Neural crest cell (in vitro differentiated cells): ENCODE measurements at regions not wholly inside any gene's neighbourhood (a gene's known extent, or its start where the extent isn't known, plus 50 kb on each side); places are given as distances from the start of the nearest gene placed in this dataset.

Source experiments
- DNase-seq: peaks from one replicate; pipeline ENCODE4 v3.0.0; 2021; ENCODE audit warnings: low read depth, mixed read lengths, low spot score
- H3K27ac Mint-ChIP-seq: one replicate; pipeline ENCODE4 v1.8.0; 2021; ENCODE audit warnings: mild to moderate bottlenecking, mixed read lengths; ENCODE audit not compliant: unreplicated experiment
- H3K27me3 Mint-ChIP-seq: 2 replicates; pipeline ENCODE4 v1.8.0; 2021; ENCODE audit warnings: low read depth, mild to moderate bottlenecking, mixed read lengths
- H3K36me3 Mint-ChIP-seq: 2 replicates; pipeline ENCODE4 v1.8.0; 2021; ENCODE audit warnings: low read depth, mild to moderate bottlenecking, mixed read lengths
- H3K4me1 Mint-ChIP-seq: 2 replicates; pipeline ENCODE4 v1.8.0; 2021; ENCODE audit warnings: mixed read lengths
- H3K4me3 Mint-ChIP-seq: one replicate; pipeline ENCODE4 v1.8.0; 2021; ENCODE audit warnings: mild to moderate bottlenecking, mixed read lengths
- H3K9me3 Mint-ChIP-seq: 2 replicates; pipeline ENCODE4 v1.8.0; 2021; ENCODE audit warnings: mixed read lengths
- TF ChIP-seq, protein P1 (sequence below): fragments of 200-600 bp; sonication (generic); conservative IDR thresholded peaks from 2 replicates; pipeline ENCODE4 v1.5.0; 2021; ENCODE audit warnings: antibody characterized with exemption, mild to moderate bottlenecking

DNA sequence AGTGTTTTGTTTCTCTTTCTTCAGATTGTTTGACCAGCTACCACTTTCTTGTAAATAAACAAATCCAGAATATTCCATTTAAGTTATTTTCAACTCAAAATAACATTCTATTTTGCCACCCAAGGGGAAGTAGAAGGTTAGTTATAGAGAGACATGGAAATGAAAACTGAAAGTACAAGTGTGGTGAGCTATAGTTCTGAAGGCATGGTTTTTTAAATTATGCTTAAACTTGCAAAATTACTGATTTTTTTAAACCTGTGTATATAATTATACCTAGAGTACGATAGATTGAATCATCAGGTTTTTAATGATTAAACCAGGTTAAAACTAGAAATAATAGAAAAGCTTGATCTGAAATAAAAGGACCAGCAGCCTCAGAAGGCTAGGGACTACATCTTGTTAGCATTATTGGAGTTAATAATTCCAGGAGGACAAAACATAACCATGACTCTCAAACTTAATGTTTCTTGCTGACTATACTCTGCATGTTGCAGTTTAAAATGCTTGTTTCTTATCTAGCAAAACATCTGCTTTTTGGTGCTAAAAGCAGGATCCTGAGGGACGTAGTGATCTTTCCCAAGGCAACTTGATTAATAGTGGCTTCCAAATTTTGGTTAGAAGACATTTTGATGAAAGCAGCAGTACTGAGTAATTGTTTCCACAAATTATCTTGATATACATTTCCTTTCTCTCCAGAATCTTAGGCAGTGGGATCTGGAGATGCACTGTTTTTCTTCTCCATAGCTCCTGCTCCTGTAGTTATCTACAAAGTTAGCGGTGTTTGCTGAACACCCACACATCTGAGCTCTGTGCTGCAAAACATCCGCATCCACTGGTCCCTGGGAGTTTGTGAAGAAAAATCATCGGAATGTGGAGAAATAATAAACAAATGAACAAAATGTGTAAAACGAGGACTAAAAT, 327.2 kb upstream of the PKDCC start:
- H3K27ac Mint-ChIP-seq, result no peak overlapping the region
- no peaks in the 10 kb centered on the region for H3K36me3 Mint-ChIP-seq
- TF ChIP-seq, protein P1, sequence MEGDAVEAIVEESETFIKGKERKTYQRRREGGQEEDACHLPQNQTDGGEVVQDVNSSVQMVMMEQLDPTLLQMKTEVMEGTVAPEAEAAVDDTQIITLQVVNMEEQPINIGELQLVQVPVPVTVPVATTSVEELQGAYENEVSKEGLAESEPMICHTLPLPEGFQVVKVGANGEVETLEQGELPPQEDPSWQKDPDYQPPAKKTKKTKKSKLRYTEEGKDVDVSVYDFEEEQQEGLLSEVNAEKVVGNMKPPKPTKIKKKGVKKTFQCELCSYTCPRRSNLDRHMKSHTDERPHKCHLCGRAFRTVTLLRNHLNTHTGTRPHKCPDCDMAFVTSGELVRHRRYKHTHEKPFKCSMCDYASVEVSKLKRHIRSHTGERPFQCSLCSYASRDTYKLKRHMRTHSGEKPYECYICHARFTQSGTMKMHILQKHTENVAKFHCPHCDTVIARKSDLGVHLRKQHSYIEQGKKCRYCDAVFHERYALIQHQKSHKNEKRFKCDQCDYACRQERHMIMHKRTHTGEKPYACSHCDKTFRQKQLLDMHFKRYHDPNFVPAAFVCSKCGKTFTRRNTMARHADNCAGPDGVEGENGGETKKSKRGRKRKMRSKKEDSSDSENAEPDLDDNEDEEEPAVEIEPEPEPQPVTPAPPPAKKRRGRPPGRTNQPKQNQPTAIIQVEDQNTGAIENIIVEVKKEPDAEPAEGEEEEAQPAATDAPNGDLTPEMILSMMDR, result no peak
- H3K4me3 Mint-ChIP-seq, result no peak overlapping the region
- no peak for DNase-seq
- H3K4me1 Mint-ChIP-seq, result peaks cover 35% of the 10 kb centered on the region
- no peaks in the 10 kb centered on the region for H3K27me3 Mint-ChIP-seq
- H3K9me3 Mint-ChIP-seq, result peaks cover 3% of the 10 kb centered on the region

DNA sequence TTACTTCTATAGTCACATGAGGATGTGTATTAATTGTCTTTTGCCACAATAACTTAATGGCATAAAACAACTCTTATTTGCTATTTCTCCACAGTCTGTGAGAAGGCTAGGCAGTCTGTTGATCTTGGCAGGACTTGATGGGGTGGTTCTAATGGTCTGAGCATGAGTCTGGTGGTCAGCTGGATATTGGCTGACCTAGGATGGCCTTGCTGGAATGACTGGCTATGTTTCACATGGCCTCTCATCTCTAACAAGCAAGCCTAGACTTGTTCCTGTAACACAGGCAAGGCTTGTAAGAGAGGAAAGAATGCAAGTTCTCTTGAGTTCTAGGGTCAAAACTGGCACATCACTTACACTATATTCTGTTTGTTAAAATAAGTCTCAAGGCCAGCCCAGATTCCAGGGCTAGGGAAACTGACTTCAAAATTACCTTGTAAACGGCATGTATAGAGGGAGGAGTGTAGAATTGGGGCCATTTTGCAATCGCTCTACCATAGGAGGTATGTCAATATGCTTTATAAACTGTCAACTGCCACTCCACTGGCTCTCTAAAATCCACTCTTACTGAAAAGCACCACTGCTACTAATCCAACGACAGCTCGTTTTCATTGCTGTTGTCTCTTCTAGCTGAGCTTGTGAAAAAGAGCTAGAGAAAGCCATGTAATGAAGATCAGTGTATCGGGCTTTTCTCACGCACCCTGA, 325.0 kb upstream of the PKDCC start:
- H3K4me1 Mint-ChIP-seq, result peaks cover 25% of the 10 kb centered on the region
- H3K9me3 Mint-ChIP-seq, result no peaks in the 10 kb centered on the region
- H3K4me3 Mint-ChIP-seq, result no peak overlapping the region
- H3K36me3 Mint-ChIP-seq, result no peaks in the 10 kb centered on the region
- TF ChIP-seq, protein P1, result no peak
- H3K27me3 Mint-ChIP-seq, result no peaks in the 10 kb centered on the region
- H3K27ac Mint-ChIP-seq, result no peak overlapping the region
- no peak for DNase-seq

DNA sequence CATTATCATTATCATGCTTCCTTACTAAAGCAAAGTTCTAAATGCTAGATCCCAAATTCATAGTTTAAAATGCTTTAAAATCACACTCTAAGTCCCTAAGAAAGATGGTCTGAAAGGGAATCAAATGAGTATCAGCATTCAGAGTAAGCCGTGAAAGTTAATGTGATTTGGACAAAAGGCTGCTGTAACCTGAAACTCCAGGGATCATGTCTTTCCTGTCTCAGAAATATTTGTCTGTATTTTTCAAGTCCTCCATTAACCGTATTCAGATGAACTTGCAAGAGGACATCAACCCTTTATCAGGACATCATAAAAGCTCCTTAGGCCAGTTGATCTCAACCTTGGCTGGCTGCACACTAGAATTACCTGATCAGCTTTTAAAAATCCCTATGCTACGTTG, 324.3 kb upstream of the PKDCC start:
- H3K27ac Mint-ChIP-seq, result no peak overlapping the region
- no peak overlapping the region for H3K4me3 Mint-ChIP-seq
- H3K4me1 Mint-ChIP-seq, result peaks cover 20% of the 10 kb centered on the region
- DNase-seq, result no peak
- H3K9me3 Mint-ChIP-seq, result no peaks in the 10 kb centered on the region
- H3K36me3 Mint-ChIP-seq, result no peaks in the 10 kb centered on the region
- no peaks in the 10 kb centered on the region for H3K27me3 Mint-ChIP-seq
- TF ChIP-seq, protein P1, result no peak

DNA sequence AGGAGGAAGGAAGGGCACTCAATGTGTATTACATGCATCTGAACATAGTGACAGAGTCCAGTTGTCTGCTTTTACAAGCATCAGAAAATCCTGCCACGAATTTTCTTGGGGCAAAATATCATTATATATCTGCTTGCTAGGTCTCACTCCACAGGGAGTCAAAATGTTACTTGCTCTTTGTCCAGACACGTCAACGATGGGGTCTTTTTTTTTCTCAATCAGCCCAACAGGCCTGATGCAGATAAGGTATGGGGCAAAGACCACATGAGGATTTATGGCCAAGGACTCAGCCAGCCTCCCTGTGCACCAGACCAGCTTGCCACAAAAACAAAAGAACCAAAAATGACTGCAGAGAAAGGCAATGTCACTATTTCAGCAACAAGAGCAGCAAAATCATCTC, 323.4 kb upstream of the PKDCC start:
- DNase-seq, result no peak
- H3K9me3 Mint-ChIP-seq, result no peaks in the 10 kb centered on the region
- H3K27ac Mint-ChIP-seq, result no peak overlapping the region
- TF ChIP-seq, protein P1, result no peak
- peaks cover 20% of the 10 kb centered on the region for H3K4me1 Mint-ChIP-seq
- H3K27me3 Mint-ChIP-seq, result no peaks in the 10 kb centered on the region
- H3K4me3 Mint-ChIP-seq, result no peak overlapping the region
- H3K36me3 Mint-ChIP-seq, result no peaks in the 10 kb centered on the region

DNA sequence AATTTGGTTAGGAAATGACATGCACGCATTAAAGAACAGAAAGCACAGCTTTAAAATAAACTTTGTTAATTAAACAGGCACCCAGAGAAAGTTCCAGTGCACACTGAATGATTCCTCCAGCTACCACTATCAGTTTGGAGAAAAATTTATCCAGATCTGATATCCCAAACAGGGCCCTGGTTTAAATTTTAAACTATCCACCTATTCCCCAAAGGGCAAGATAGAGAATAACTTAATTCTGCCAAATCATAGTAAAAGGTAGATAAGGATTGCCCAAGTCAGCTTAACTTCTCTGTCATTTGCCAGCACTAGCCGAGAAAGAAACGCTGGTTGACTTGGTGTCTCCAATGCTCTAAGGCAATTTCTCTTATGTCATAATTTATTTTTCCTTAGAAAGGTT, 321.9 kb upstream of the PKDCC start:
- Mint-ChIP-seq H3K4me1 (peaks cover 17% of the 10 kb centered on the region), H3K36me3 (no peaks in the 10 kb centered on the region), H3K9me3 (no peaks in the 10 kb centered on the region), H3K4me3 (no peak overlapping the region), H3K27me3 (no peaks in the 10 kb centered on the region), H3K27ac (no peak overlapping the region)
- TF ChIP-seq, protein P1, result no peak
- no peak for DNase-seq
